ENCODE measurements at regions not wholly inside any gene's neighbourhood (a gene's known extent, or its start where the extent isn't known, plus 50 kb on each side); places are given as distances from the start of the nearest gene placed in this dataset.

- TF ChIP-seq CTCF (IDR thresholded peaks at IDR 0.05) (no peak), TCF7L2 (IDR thresholded peaks at IDR 0.05; ENCODE audit: low read depth, low read length) (no peak), POLR2AphosphoS5 (IDR thresholded peaks at IDR 0.05; ENCODE audit: low read depth, low read length) (no peak)
Measured at GRCh38 chr14:65186951-65187350, 84.6 kb upstream of the MAX start.

Measured in Panc1 (cell line).